MV-4-11 (cell line): ENCODE measurements at regions not wholly inside any gene's neighbourhood (a gene's known extent, or its start where the extent isn't known, plus 50 kb on each side); places are given as distances from the start of the nearest gene placed in this dataset.
A peak's percentile ranks its signal among the peaks of the same experiment; 100 is the strongest.

Source experiments
- DNase-seq: peaks from one replicate; lab custom pipeline; 2025; lab: John Stamatoyannopoulos, UW

GRCh38 chr5:167479779-167480178 is 811.7 kb upstream of the WWC1 start:
- DNase-seq, result no peak

- no peak for DNase-seq
Measured at GRCh38 chr5:167481345-167481744, 810.1 kb upstream of the WWC1 start.

- no peak for DNase-seq
Measured at GRCh38 chr5:167482555-167482954, 808.9 kb upstream of the WWC1 start.

GRCh38 chr5:167485061-167485774 is 806.2 kb upstream of the WWC1 start:
- DNase-seq, result no peak

GRCh38 chr5:167488371-167488770 is 803.1 kb upstream of the WWC1 start:
- no peak for DNase-seq

- DNase-seq, result peak; percentile 94
Measured at GRCh38 chr5:167489202-167489601, 802.2 kb upstream of the WWC1 start.

- no peak for DNase-seq
Measured at GRCh38 chr5:167503926-167504720, 787.3 kb upstream of the WWC1 start.

GRCh38 chr5:167507463-167508233 is 783.8 kb upstream of the WWC1 start:
- no peak for DNase-seq

- DNase-seq, result no peak
Measured at GRCh38 chr5:167509076-167509475, 782.4 kb upstream of the WWC1 start.

GRCh38 chr5:167511276-167511675 is 780.2 kb upstream of the WWC1 start:
- no peak for DNase-seq

GRCh38 chr5:167512111-167512510 is 779.3 kb upstream of the WWC1 start:
- no peak for DNase-seq

GRCh38 chr5:167513381-167513780 is 778.1 kb upstream of the WWC1 start:
- no peak for DNase-seq

- DNase-seq, result no peak
Measured at GRCh38 chr5:167514461-167514860, 777.0 kb upstream of the WWC1 start.

GRCh38 chr5:167525004-167525403 is 766.4 kb upstream of the WWC1 start:
- no peak for DNase-seq

- DNase-seq, result no peak
Measured at GRCh38 chr5:167528651-167529050, 762.8 kb upstream of the WWC1 start.

- no peak for DNase-seq
Measured at GRCh38 chr5:167530548-167530947, 760.9 kb upstream of the WWC1 start.

- no peak for DNase-seq
Measured at GRCh38 chr5:167533814-167534795, 757.3 kb upstream of the WWC1 start.

GRCh38 chr5:167539747-167540146 is 751.7 kb upstream of the WWC1 start:
- DNase-seq, result no peak

GRCh38 chr5:167546270-167546669 is 745.2 kb upstream of the WWC1 start:
- no peak for DNase-seq

- DNase-seq, result no peak
Measured at GRCh38 chr5:167552356-167552755, 739.1 kb upstream of the WWC1 start.

GRCh38 chr5:167553511-167553910 is 737.9 kb upstream of the WWC1 start:
- DNase-seq, result no peak
